ENCODE measurements at regions not wholly inside any gene's neighbourhood (a gene's known extent, or its start where the extent isn't known, plus 50 kb on each side); places are given as distances from the start of the nearest gene placed in this dataset.

GRCh38 chr4:156173937-156174336 is 220.3 kb upstream of the CTSO start:
- Histone ChIP-seq H3K4me3 (ENCODE audit: low read depth, low read length) (no peak overlapping the region), H3K27ac (no peak overlapping the region), H3K36me3 (replicated peaks) (no peaks in the 10 kb centered on the region), H3K27me3 (replicated peaks) (no peaks in the 10 kb centered on the region)
- no peak for TF ChIP-seq CTCF (IDR thresholded peaks at IDR 0.05; ENCODE audit: low read depth, low read length, missing control alignments)
- in situ Hi-C loops (cut with HindIII; ENCODE audit: low pct_ligation_motif_present, low sequenced_read_pairs): no loop called here
- no peak for DNase-seq

- in situ Hi-C loops (cut with HindIII; ENCODE audit: low pct_ligation_motif_present, low sequenced_read_pairs): no loop called here
- no peak for DNase-seq
- no peak for TF ChIP-seq CTCF (IDR thresholded peaks at IDR 0.05; ENCODE audit: low read depth, low read length, missing control alignments)
- H3K36me3 ChIP-seq (replicated peaks): no peaks in the 10 kb centered on the region
- no peak overlapping the region for H3K27ac ChIP-seq
- H3K4me3 ChIP-seq (ENCODE audit: low read depth, low read length): no peak overlapping the region
- H3K27me3 ChIP-seq (replicated peaks): no peaks in the 10 kb centered on the region
These were observed 219.8 kb upstream of the CTSO start for GRCh38 chr4:156173486-156173885.

- Histone ChIP-seq H3K4me3 (ENCODE audit: low read depth, low read length) (no peak overlapping the region), H3K27me3 (replicated peaks) (no peaks in the 10 kb centered on the region), H3K27ac (peak overlapping the region; percentile 49), H3K36me3 (replicated peaks) (no peaks in the 10 kb centered on the region)
- TF ChIP-seq CTCF (IDR thresholded peaks at IDR 0.05; ENCODE audit: low read depth, low read length, missing control alignments): no peak
- DNase-seq: no peak
- in situ Hi-C loops (cut with HindIII; ENCODE audit: low pct_ligation_motif_present, low sequenced_read_pairs): no loop called here
These were observed 216.2 kb upstream of the CTSO start for GRCh38 chr4:156169861-156170260.

GRCh38 chr4:156169011-156169410 is 215.3 kb upstream of the CTSO start:
- no peak overlapping the region for H3K4me3 ChIP-seq (ENCODE audit: low read depth, low read length)
- H3K36me3 ChIP-seq (replicated peaks): no peaks in the 10 kb centered on the region
- peak; percentile 96 for DNase-seq
- peak; percentile 81 for TF ChIP-seq CTCF (IDR thresholded peaks at IDR 0.05; ENCODE audit: low read depth, low read length, missing control alignments)
- in situ Hi-C loops (cut with HindIII; ENCODE audit: low pct_ligation_motif_present, low sequenced_read_pairs): no loop called here
- no peaks in the 10 kb centered on the region for H3K27me3 ChIP-seq (replicated peaks)
- H3K27ac ChIP-seq: peak overlapping the region; percentile 49

- H3K27ac ChIP-seq: no peak overlapping the region
- in situ Hi-C loops (cut with HindIII; ENCODE audit: low pct_ligation_motif_present, low sequenced_read_pairs): no loop called here
These were observed 214.6 kb upstream of the CTSO start for GRCh38 chr4:156168288-156168687.

More at GRCh38 chr4:156168288-156168687, 214.6 kb upstream of the CTSO start:
- TF ChIP-seq CTCF (IDR thresholded peaks at IDR 0.05; ENCODE audit: low read depth, low read length, missing control alignments): no peak
- DNase-seq: no peak
- Histone ChIP-seq H3K4me3 (ENCODE audit: low read depth, low read length) (no peak overlapping the region), H3K36me3 (replicated peaks) (no peaks in the 10 kb centered on the region), H3K27me3 (replicated peaks) (no peaks in the 10 kb centered on the region)

Measured in brain microvascular endothelial cell (primary cell).